ENCODE measurements at regions not wholly inside any gene's neighbourhood (a gene's known extent, or its start where the extent isn't known, plus 50 kb on each side); places are given as distances from the start of the nearest gene placed in this dataset.
A peak's percentile ranks its signal among the peaks of the same experiment; 100 is the strongest.

DNA sequence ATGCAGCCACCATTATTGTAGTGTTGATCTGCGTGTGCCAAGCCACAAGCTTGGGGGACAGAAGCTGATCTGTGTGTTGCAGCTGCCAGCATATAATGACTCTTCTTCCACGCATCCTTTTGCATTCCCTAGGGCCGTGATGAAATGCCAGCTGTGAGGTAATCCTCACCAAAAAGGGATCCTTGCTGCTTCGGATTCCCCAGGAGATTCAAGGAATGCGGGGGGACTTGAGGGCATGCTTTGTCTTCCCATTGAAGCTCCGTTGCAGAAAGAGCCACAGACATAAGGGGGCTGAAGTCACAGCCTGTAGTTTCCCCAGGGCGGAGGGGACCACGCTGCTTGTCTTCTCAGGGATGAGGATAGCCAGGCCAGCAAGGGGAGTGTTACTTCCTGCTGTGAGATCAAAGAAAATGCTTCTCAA is 281.6 kb upstream of the FMN2 start:
- no peaks in the 10 kb centered on the region for H3K36me3 Mint-ChIP-seq
- H3K4me1 Mint-ChIP-seq = peaks cover 42% of the 10 kb centered on the region
- no peaks in the 10 kb centered on the region for H3K27me3 Mint-ChIP-seq (ENCODE audit: low read depth)
- no peak overlapping the region for H3K4me3 Mint-ChIP-seq
- peak overlapping the region; percentile 19 for H3K27ac Mint-ChIP-seq
- H3K9me3 Mint-ChIP-seq = no peaks in the 10 kb centered on the region
- DNase-seq (ENCODE audit: low spot score in 2 of 2, unreplicated experiment in 2 of 2) = no peak
- TF ChIP-seq, protein P1, sequence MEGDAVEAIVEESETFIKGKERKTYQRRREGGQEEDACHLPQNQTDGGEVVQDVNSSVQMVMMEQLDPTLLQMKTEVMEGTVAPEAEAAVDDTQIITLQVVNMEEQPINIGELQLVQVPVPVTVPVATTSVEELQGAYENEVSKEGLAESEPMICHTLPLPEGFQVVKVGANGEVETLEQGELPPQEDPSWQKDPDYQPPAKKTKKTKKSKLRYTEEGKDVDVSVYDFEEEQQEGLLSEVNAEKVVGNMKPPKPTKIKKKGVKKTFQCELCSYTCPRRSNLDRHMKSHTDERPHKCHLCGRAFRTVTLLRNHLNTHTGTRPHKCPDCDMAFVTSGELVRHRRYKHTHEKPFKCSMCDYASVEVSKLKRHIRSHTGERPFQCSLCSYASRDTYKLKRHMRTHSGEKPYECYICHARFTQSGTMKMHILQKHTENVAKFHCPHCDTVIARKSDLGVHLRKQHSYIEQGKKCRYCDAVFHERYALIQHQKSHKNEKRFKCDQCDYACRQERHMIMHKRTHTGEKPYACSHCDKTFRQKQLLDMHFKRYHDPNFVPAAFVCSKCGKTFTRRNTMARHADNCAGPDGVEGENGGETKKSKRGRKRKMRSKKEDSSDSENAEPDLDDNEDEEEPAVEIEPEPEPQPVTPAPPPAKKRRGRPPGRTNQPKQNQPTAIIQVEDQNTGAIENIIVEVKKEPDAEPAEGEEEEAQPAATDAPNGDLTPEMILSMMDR (IDR thresholded peaks at IDR 0.05; ENCODE audit: unreplicated experiment) = no peak

DNA sequence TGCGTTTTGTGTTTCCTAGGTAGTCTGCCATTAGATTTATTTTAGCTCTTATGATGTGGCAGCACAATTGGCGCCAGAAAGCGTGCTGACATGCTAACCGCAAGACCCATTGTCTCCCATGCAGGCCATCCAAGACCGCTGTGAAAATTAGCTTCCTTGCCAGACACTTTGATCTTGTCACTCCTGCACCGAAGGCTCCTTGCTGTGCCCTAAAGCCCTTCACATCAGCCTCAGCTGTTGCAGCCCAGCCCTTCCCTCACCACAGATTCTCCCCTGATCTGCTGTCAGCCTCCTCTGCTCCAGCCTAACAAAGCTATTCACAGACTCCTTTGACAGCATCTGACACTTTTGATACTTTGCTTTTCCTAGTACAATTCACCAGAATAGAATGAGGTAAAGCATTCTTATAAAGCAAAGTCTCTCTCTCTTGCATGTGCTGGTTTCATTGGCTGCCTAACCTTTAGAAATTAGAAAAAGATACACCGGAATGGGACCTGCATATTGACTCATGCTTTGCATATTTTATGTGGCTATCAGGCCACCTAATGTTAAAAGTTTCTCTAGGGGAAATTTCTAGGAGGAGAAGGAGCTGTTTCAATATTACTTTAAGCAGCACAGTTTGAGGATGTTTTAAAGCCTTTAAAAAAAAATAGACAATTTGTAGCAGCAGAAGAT is 280.3 kb upstream of the FMN2 start:
- Mint-ChIP-seq H3K27ac (no peak overlapping the region), H3K27me3 (ENCODE audit: low read depth) (no peaks in the 10 kb centered on the region), H3K36me3 (no peaks in the 10 kb centered on the region), H3K4me1 (peaks cover 47% of the 10 kb centered on the region), H3K4me3 (no peak overlapping the region), H3K9me3 (no peaks in the 10 kb centered on the region)
- DNase-seq (ENCODE audit: low spot score in 2 of 2, unreplicated experiment in 2 of 2) = no peak
- TF ChIP-seq, protein P1 (IDR thresholded peaks at IDR 0.05; ENCODE audit: unreplicated experiment) = no peak

DNA sequence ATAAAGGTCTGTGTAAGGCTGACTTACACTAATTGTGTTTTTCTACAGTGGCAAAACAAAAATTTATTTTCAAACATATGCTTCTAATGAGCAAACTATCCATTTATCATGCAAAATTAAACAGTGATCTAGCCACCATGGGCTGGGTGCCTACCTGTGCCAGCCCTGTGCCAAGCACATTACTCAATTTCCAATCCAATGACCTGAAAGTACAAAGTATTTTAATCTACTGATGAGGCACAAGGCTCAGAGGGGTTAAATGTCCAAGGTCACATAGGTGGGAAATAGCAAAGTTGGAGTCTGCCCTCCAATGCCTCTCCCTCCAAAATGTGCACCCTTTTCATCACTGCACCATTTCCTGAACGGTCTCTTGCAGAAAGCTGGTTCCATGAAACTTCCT is 279.1 kb upstream of the FMN2 start:
- peaks cover 44% of the 10 kb centered on the region for H3K4me1 Mint-ChIP-seq
- DNase-seq (ENCODE audit: low spot score in 2 of 2, unreplicated experiment in 2 of 2) = no peak
- no peaks in the 10 kb centered on the region for H3K9me3 Mint-ChIP-seq
- H3K27me3 Mint-ChIP-seq (ENCODE audit: low read depth) = no peaks in the 10 kb centered on the region
- TF ChIP-seq, protein P1 (IDR thresholded peaks at IDR 0.05; ENCODE audit: unreplicated experiment) = no peak
- no peak overlapping the region for H3K27ac Mint-ChIP-seq
- H3K4me3 Mint-ChIP-seq = no peak overlapping the region
- H3K36me3 Mint-ChIP-seq = no peaks in the 10 kb centered on the region

DNA sequence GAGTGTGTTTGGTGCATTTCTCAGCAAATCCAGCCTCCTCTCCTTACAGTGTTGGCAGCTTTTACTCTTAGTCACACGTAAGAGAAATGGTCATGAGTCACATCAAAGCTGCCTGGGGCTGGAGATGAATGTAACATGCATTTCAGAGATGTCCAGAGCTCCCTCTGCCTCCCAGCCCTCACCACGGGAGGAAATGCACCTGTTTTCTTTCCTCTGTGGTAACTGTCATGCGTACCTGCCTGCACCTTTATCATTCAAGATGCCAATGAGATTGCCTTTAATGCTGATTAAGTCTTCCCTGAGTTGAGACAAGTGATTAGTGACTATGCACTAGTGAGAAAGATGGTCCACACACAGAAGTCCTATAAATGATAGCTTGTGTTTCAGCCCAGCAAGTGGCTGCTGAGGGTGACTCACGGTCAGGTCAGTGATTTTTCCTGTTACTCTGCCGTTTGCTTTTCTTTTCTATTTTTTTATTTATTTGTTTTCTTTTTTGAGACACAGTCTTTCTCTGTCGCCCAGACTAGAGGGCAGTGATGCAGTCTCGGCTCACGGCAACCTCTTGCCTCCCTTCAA is 277.3 kb upstream of the FMN2 start:
- H3K4me3 Mint-ChIP-seq = no peak overlapping the region
- TF ChIP-seq, protein P1 (IDR thresholded peaks at IDR 0.05; ENCODE audit: unreplicated experiment) = no peak
- H3K36me3 Mint-ChIP-seq = no peaks in the 10 kb centered on the region
- H3K9me3 Mint-ChIP-seq = no peaks in the 10 kb centered on the region
- no peaks in the 10 kb centered on the region for H3K27me3 Mint-ChIP-seq (ENCODE audit: low read depth)
- peak overlapping the region; percentile 36 for H3K27ac Mint-ChIP-seq
- no peak for DNase-seq (ENCODE audit: low spot score in 2 of 2, unreplicated experiment in 2 of 2)
- H3K4me1 Mint-ChIP-seq = peaks cover 38% of the 10 kb centered on the region

DNA sequence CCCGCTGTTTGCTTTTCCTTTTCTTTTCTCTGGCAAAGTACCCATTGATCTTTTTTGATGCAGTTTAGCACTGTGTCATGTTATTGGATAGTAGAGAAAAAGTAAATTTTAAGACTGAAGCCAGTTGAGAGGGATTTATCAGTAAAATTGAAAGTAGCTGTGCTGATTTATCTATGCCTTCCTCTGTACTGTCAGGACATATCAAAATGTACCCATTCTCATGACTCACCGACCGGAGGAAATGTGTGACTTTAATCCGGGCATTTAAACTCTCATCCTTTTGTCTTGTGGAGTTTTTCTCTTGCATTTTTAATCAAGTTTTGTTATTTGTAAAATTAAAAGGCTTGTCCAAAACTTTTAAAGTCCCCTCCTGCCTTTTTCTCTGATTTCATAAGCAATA is 276.6 kb upstream of the FMN2 start:
- Mint-ChIP-seq H3K9me3 (no peaks in the 10 kb centered on the region), H3K27ac (peak overlapping the region; percentile 36), H3K27me3 (ENCODE audit: low read depth) (no peaks in the 10 kb centered on the region), H3K36me3 (no peaks in the 10 kb centered on the region), H3K4me3 (no peak overlapping the region), H3K4me1 (peaks cover 33% of the 10 kb centered on the region)
- no peak for DNase-seq (ENCODE audit: low spot score in 2 of 2, unreplicated experiment in 2 of 2)
- TF ChIP-seq, protein P1 (IDR thresholded peaks at IDR 0.05; ENCODE audit: unreplicated experiment) = no peak

Measured in mesothelial cell of epicardium (in vitro differentiated cells).